ENCODE measurements at regions not wholly inside any gene's neighbourhood (a gene's known extent, or its start where the extent isn't known, plus 50 kb on each side); places are given as distances from the start of the nearest gene placed in this dataset.

GRCh38 chr17:79360196-79360595, 250.7 kb downstream of the RBFOX3 start:
- DNase-seq: no peak

GRCh38 chr17:79356839-79357447, 253.9 kb downstream of the RBFOX3 start:
- TF ChIP-seq CTCF (IDR thresholded peaks at IDR 0.05) (no peak), POLR2A (IDR thresholded peaks at IDR 0.05) (no peak)
- DNase-seq: no peak

More at GRCh38 chr17:79360196-79360595, 250.7 kb downstream of the RBFOX3 start:
- no peaks in the 10 kb centered on the region for H3K9me3 ChIP-seq
- H3K36me3 ChIP-seq: no peaks in the 10 kb centered on the region
- no peaks in the 10 kb centered on the region for H3K4me1 ChIP-seq
- no peak overlapping the region for H3K27ac ChIP-seq
- H3K27me3 ChIP-seq: no peaks in the 10 kb centered on the region
- TF ChIP-seq CTCF (IDR thresholded peaks at IDR 0.05): no peak
- no peak for TF ChIP-seq POLR2A (IDR thresholded peaks at IDR 0.05)
- H3K4me3 ChIP-seq: no peak overlapping the region

GRCh38 chr17:79355165-79355564, 255.7 kb downstream of the RBFOX3 start:
- no peaks in the 10 kb centered on the region for H3K4me1 ChIP-seq
- no peak overlapping the region for H3K4me3 ChIP-seq
- H3K27me3 ChIP-seq: no peaks in the 10 kb centered on the region
- no peaks in the 10 kb centered on the region for H3K9me3 ChIP-seq
- TF ChIP-seq CTCF (IDR thresholded peaks at IDR 0.05) (no peak), POLR2A (IDR thresholded peaks at IDR 0.05) (no peak)
- no peak overlapping the region for H3K27ac ChIP-seq
- no peak for DNase-seq
- H3K36me3 ChIP-seq: no peaks in the 10 kb centered on the region

More at GRCh38 chr17:79356839-79357447, 253.9 kb downstream of the RBFOX3 start:
- H3K4me3 ChIP-seq: no peak overlapping the region
- no peak overlapping the region for H3K27ac ChIP-seq
- no peaks in the 10 kb centered on the region for H3K27me3 ChIP-seq
- H3K4me1 ChIP-seq: no peaks in the 10 kb centered on the region
- no peaks in the 10 kb centered on the region for H3K36me3 ChIP-seq
- no peaks in the 10 kb centered on the region for H3K9me3 ChIP-seq

- TF ChIP-seq CTCF (IDR thresholded peaks at IDR 0.05) (no peak), POLR2A (IDR thresholded peaks at IDR 0.05) (no peak)
- no peak for DNase-seq
- no peaks in the 10 kb centered on the region for H3K9me3 ChIP-seq
- no peaks in the 10 kb centered on the region for H3K36me3 ChIP-seq
- no peak overlapping the region for H3K27ac ChIP-seq
- no peaks in the 10 kb centered on the region for H3K27me3 ChIP-seq
- no peak overlapping the region for H3K4me3 ChIP-seq
- H3K4me1 ChIP-seq: no peaks in the 10 kb centered on the region
These were observed 256.6 kb downstream of the RBFOX3 start for GRCh38 chr17:79354173-79354820.

- TF ChIP-seq CTCF (IDR thresholded peaks at IDR 0.05) (no peak), POLR2A (IDR thresholded peaks at IDR 0.05) (no peak)
- Histone ChIP-seq H3K4me1 (no peaks in the 10 kb centered on the region), H3K4me3 (no peak overlapping the region), H3K9me3 (no peaks in the 10 kb centered on the region), H3K36me3 (no peaks in the 10 kb centered on the region), H3K27ac (no peak overlapping the region), H3K27me3 (no peaks in the 10 kb centered on the region)
- no peak for DNase-seq
These were observed 257.3 kb downstream of the RBFOX3 start for GRCh38 chr17:79353548-79353947.
